HL-60 (cell line): ENCODE measurements at regions not wholly inside any gene's neighbourhood (a gene's known extent, or its start where the extent isn't known, plus 50 kb on each side); places are given as distances from the start of the nearest gene placed in this dataset.

Experiments used
- DNase-seq, 2 experiments: peaks; one replicate each; pipeline ENCODE4 v3.0.0-alpha.2; 2010 to 2020; ENCODE audit warnings: low read depth in 1 of 2, low spot score in 1 of 2
- H3K27ac ChIP-seq: fragments of 250-450 bp; sonication (Bioruptor Pico); replicated peaks from 2 replicates; pipeline ENCODE4 v1.5.1; 2020; ENCODE audit warnings: mild to moderate bottlenecking, moderate library complexity
- H3K27me3 ChIP-seq: fragments of 250-450 bp; sonication (Bioruptor Pico); 2 replicates; pipeline ENCODE4 v1.5.1; 2021; ENCODE audit warnings: mild to moderate bottlenecking, moderate library complexity; ENCODE audit not compliant: insufficient read depth, poor library complexity, severe bottlenecking
- H3K4me3 ChIP-seq: replicated peaks from 2 replicates; pipeline ENCODE4 v1.5.1; 2011; ENCODE audit warnings: mild to moderate bottlenecking, control low read depth, low read length; ENCODE audit not compliant: insufficient read depth
- GABPA ChIP-seq: IDR thresholded peaks from 2 replicates; pipeline ENCODE4 v1.6.1; 2012; ENCODE audit warnings: low read depth
- POLR2AphosphoS5 ChIP-seq: IDR thresholded peaks from 2 replicates; pipeline ENCODE4 v1.6.1; 2012; ENCODE audit warnings: low read depth
- SPI1 ChIP-seq: IDR thresholded peaks from 2 replicates; pipeline ENCODE4 v1.6.1; 2012; ENCODE audit warnings: low read depth, mild to moderate bottlenecking, borderline replicate concordance
- TF ChIP-seq, protein P1 (sequence below): IDR thresholded peaks from 2 replicates; pipeline ENCODE4 v1.6.1; 2012; ENCODE audit warnings: low read depth; ENCODE audit not compliant: insufficient replicate concordance
- TF ChIP-seq, protein P2 (sequence below): IDR thresholded peaks from one replicate; pipeline ENCODE4 v1.5.1; 2011; ENCODE audit warnings: low read length, control low read depth, inconsistent platforms; ENCODE audit not compliant: insufficient read depth

DNA sequence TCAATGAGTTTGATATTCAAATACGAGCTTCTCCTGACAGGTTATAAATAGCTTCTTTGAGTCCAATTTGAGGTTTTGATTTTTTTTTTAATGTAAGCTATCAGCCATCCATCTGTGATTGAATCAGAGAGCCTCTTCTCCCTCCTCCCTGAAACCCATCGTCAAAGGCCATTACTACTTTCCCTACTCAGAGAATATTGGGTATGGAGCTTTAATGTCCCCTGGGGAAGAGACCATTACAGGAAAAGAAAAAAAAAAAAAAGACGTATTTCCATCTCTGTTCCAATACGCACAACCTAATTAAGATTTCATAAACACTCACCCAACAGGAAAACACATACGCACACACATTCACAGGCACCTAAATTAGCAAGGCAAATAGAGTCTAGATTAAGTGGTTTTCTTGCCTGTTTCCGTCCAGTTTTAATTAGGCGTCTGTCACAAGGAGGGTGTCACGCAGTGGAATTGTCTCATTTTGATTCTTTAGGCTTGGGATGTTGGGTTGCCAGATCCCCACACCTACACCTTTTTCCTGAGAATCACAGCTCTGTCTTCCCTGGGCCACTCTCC lies 194.3 kb upstream of the RPL38 start:
- no peak for DNase-seq
- TF ChIP-seq GABPA (no peak), POLR2AphosphoS5 (no peak), SPI1 (no peak)
- TF ChIP-seq, protein P1, sequence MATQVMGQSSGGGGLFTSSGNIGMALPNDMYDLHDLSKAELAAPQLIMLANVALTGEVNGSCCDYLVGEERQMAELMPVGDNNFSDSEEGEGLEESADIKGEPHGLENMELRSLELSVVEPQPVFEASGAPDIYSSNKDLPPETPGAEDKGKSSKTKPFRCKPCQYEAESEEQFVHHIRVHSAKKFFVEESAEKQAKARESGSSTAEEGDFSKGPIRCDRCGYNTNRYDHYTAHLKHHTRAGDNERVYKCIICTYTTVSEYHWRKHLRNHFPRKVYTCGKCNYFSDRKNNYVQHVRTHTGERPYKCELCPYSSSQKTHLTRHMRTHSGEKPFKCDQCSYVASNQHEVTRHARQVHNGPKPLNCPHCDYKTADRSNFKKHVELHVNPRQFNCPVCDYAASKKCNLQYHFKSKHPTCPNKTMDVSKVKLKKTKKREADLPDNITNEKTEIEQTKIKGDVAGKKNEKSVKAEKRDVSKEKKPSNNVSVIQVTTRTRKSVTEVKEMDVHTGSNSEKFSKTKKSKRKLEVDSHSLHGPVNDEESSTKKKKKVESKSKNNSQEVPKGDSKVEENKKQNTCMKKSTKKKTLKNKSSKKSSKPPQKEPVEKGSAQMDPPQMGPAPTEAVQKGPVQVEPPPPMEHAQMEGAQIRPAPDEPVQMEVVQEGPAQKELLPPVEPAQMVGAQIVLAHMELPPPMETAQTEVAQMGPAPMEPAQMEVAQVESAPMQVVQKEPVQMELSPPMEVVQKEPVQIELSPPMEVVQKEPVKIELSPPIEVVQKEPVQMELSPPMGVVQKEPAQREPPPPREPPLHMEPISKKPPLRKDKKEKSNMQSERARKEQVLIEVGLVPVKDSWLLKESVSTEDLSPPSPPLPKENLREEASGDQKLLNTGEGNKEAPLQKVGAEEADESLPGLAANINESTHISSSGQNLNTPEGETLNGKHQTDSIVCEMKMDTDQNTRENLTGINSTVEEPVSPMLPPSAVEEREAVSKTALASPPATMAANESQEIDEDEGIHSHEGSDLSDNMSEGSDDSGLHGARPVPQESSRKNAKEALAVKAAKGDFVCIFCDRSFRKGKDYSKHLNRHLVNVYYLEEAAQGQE = no peak
- TF ChIP-seq, protein P2, sequence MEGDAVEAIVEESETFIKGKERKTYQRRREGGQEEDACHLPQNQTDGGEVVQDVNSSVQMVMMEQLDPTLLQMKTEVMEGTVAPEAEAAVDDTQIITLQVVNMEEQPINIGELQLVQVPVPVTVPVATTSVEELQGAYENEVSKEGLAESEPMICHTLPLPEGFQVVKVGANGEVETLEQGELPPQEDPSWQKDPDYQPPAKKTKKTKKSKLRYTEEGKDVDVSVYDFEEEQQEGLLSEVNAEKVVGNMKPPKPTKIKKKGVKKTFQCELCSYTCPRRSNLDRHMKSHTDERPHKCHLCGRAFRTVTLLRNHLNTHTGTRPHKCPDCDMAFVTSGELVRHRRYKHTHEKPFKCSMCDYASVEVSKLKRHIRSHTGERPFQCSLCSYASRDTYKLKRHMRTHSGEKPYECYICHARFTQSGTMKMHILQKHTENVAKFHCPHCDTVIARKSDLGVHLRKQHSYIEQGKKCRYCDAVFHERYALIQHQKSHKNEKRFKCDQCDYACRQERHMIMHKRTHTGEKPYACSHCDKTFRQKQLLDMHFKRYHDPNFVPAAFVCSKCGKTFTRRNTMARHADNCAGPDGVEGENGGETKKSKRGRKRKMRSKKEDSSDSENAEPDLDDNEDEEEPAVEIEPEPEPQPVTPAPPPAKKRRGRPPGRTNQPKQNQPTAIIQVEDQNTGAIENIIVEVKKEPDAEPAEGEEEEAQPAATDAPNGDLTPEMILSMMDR = no peak
- H3K27me3 ChIP-seq = no peaks in the 10 kb centered on the region
- no peak overlapping the region for H3K27ac ChIP-seq
- H3K4me3 ChIP-seq = no peak overlapping the region

DNA sequence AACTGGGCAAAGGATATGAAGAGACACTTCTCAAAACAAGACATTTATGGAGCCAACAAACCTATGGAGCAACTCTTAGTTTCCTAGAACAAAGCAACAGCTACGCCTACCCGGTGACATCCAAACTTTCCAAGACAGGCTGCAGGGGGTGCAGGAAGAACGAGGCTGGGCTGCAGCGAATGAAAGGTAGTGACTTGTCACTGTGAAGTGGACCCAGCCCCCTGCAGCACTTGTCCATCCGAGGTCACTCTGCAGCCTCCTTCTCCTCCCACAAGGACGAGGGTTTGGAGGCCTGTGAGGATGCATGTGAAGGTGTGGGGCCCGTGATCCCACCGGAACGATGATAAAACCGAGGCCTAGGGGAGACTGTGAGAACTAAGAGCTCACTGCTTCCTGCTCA lies 192.6 kb upstream of the RPL38 start:
- TF ChIP-seq, protein P1 = no peak
- TF ChIP-seq POLR2AphosphoS5 (no peak), GABPA (no peak), SPI1 (no peak)
- TF ChIP-seq, protein P2 = no peak
- Histone ChIP-seq H3K4me3 (no peak overlapping the region), H3K27me3 (no peaks in the 10 kb centered on the region), H3K27ac (no peak overlapping the region)
- DNase-seq = no peak

DNA sequence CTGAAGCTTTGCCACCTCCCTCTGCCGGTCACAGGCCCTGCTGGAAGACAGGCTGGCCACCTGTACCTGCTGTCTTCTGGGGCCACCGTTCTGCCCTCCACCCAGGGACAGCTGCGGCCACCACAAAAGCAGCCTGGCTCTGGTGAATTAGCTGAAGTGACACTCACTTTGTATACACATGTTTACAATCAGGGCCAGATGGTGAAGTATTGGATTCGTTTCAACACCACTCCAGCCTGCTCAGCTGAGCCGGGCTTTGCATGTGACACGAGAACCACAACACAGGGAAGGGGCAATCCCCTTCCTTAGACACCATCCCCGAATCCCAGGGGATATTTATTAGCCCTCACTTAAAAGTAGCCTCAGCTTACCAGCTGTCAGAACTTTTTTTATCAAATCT lies 191.5 kb upstream of the RPL38 start:
- peak in 1 of 2 experiments; percentile 30 for DNase-seq
- Histone ChIP-seq H3K4me3 (no peak overlapping the region), H3K27me3 (no peaks in the 10 kb centered on the region), H3K27ac (no peak overlapping the region)
- no peak for TF ChIP-seq GABPA
- TF ChIP-seq, protein P1 = no peak
